ENCODE measurements at regions not wholly inside any gene's neighbourhood (a gene's known extent, or its start where the extent isn't known, plus 50 kb on each side); places are given as distances from the start of the nearest gene placed in this dataset.
"Not testable (repeated sequence)": the region's sequence is repeated elsewhere in the genome, so short reads cannot be mapped to it uniquely, and the experiment has no call there.

- no peak for DNase-seq
Observed at GRCh38 chr1:119191325-119191724, 50.9 kb upstream of the WARS2 start.

DNA sequence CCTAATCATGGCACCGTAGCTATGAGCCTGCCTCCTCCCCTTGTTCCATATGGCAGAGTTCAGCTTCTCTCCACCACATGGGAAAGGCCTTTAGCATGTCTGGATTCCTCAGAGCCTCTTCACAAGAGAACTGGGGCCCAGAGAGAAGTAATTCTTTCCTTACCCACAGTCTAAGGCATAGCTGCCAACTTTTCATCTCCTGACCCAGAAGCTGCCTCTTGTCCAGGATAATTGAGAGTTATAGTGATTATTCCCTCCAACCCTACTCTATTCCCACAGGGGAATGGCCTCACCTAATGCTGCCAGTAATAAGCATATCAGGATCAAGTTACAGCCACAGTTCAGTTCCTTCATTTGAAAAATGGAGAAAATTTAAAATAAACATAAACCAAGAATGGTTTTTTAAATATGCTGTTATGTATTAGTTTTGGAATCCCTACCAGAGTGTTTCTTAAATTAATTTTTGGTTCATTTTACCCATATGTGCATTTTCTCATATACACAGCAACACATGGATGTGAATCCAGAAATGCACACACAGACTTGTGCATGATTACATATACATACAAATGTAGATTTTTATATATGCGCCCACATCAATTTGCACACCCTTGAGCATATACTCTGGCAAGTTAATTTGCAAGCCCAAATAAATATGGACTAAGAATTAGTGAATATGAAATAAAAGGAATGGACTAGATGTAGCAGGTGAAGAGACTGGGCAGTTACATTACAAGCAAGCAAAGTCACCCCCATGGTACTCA is 63.9 kb upstream of the WARS2 start:
- no peak for DNase-seq

DNA sequence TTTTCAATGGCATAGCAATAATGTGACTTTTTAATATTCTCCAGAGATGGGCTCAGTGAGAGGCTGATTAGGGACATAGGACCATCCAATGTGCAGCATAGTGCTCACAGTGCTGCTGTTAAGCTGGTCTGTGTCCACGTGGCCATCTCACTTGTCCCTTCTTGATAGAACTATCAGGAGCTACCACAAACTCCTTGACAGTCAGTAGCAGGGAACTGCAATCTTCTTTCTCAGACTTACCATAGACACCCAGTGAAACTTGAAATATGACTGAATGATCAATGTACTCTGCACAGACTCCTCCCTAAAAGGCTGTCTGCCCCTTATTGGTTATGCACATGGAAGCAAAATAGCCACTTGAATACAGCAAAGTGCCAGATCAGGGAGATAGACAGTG is 64.5 kb upstream of the WARS2 start:
- DNase-seq = no peak

DNA sequence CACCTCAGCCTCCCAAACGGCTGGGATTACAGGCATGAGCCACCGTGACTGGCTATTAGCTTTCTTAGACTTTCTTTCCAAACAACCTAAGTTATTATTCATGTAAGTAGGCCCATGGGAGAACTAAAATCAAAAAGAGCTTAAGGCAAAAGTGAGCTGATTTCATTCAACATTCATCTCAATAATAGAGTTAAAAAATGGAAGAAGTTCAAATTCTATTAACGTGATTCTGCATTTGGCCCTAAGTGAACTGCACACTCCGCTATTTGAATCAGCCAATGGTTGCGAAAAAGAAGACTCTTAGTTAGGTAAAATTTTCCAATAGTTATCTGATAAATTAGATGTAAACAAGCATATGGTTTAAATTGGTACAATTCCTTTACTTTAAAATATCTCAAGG is 68.6 kb upstream of the WARS2 start:
- no peak for DNase-seq

GRCh38 chr1:119209596-119210295 is 69.3 kb upstream of the WARS2 start:
- DNase-seq = no peak

- DNase-seq = no peak
Observed at GRCh38 chr1:119210296-119210649, 69.8 kb upstream of the WARS2 start.

DNA sequence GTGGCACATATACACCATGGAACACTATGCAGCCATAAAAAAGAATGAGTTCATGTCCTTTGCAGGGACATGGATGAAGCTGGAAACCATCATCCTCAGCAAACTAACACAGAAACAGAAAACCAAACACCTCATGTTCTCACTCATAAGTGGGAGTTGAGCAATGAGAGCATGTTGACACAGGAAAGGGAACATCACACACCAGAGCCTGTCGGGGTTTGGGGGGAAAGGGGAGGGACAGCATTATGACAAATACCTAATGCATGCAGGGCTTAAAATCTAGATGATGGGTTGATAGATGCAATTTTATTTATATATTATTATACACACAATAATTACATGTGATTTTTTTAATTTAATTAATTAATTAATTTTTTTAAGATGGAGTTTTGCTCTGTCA is 72.8 kb upstream of the WARS2 start:
- DNase-seq = not testable (repeated sequence)

DNA sequence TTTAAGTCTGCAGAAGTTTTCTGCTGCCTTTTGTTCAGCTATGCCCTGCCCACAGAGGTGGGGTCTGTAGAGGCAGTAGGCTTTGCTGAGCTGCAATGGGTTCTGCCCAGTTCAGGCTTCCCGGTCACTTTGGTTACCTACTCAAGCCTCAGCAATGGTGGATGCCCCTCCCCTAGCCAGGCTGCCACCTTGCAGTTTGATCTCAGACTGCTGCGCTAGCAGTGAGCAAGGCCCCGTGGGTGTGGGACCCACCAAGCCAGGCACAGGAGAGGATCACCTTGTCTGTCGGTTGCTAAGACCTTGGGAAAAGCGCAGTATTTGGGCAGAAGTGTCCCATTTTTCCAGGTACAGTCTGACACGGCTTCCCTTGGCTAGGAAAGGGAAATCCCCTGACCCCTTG is 74.5 kb upstream of the WARS2 start:
- DNase-seq = not testable (repeated sequence)

DNA sequence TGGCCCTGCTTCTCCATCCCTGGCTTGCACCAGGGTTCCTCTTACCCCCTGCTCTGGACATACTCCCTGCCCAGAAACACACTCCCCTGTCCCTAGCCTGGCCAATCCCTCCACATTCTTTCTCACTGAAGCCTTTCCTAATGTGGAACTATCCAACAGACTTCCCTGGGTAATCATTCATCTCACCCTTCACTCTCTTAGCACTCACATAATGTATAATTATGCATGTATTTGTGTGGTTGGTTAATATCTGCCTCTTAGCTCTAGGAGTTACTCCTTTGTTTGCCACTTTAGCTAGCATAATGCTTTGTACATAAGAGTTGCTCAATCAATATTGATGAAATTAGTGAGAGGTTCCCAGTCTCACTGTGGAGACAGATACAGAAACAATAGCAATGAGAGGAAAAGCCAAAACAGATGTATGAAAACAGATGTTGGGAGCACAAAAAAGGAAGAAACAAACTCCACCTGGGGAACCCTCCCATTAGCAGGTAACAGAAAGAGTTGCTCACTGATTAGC is 76.9 kb upstream of the WARS2 start:
- DNase-seq = no peak

GRCh38 chr1:119219711-119220110 is 79.3 kb upstream of the WARS2 start:
- DNase-seq = peak; percentile 3

DNA sequence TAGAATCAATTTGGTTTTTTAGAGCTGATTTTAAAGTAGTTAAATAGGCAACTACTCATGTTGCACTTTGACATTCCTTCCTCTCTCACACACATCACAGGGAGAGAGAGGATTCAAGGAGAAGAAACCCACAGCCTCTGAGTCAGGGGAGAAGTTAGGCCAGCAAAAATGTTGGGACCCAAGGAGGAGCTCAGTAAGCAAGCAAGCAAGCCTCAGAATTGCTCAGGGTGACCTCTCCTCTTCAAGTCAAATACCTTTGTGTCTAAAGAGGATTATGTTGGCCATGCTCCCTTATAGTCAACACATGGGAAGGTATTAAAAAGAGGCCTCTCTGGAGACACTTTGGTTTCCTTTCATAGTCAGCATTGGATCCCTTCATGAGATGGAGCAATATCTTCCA is 80.5 kb upstream of the WARS2 start:
- no peak for DNase-seq

DNA sequence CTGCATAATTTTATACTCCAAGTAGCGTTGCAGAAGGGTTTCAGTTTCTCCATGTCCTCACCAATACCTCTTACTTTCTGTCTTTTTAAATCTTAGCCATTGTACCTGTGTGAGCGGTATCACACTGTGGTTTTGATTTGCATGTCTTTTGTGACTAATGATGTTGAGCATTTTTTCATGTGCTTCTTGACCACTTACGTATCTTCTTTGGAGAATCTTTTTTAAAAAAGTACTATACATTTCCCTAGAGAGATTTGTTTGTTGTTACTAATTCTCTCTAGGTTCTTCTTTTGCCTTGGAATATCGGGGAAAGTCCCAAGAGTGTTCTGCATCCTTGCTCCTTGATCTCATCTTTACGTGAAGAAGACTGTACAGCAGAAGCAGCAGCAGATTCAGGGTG is 81.8 kb upstream of the WARS2 start:
- DNase-seq = no peak

- DNase-seq = no peak
Observed at GRCh38 chr1:119225265-119225664, 84.8 kb upstream of the WARS2 start.

- DNase-seq = no peak
Observed at GRCh38 chr1:119225831-119226230, 85.4 kb upstream of the WARS2 start.

DNA sequence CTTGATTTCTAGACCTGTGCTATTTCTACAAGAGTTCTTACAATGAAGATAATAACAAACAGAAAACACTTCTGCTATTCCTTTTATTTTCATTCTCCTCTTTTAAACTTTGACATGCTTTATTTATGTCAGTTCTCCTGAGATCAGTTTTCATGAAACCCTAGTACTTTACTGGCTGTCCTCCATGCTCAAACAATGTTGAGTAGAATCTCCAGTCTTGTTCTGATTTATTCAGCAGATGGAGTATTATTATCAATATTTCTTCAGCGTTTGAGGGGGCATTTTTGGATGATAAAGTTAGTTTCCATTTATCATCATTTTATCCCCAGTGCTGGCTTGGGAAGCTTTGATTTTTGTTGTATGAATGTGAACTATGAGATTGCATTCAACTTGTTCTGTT is 85.9 kb upstream of the WARS2 start:
- no peak for DNase-seq

GRCh38 chr1:119226913-119227312 is 86.5 kb upstream of the WARS2 start:
- no peak for DNase-seq

DNA sequence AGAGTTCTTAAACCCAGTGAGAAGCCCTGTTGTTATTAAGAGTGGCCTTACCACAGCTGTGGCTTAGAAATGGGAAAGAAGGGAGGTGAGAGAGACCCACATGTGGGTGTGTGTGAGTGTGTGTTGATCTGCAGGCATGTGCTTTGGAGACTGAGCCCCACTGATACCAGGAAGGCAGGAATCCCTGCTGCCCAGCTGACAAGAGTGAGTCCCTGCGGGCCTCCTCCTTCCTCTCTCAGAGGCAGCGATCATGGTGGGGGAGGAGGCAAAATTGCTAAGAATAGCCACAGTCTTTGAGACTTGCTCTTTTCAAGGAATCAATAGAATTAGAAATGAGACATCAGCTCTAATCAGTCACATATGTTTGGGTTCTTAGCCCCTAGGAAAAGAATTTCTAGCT is 87.0 kb upstream of the WARS2 start:
- no peak for DNase-seq

- no peak for DNase-seq
Observed at GRCh38 chr1:119228335-119229080, 88.1 kb upstream of the WARS2 start.

DNA sequence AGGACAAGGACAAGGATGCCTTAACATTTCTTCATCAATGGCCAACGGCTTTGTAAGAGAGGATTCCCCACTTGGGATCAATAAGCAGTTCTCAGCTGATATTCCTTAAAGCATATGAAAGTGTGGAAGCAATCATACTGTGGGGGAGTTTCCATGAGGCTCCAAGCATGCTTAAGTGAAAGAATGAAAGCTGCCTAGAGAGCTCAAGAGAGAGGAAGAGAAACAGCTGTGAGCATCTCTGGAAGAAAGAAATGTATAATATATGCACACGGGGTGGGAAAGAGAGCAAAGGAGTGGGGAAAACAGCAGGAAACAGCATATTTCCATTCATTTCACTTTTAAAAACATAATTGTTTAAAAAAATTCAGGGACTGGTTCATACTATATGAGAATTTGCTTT is 94.7 kb upstream of the WARS2 start:
- DNase-seq = no peak

DNA sequence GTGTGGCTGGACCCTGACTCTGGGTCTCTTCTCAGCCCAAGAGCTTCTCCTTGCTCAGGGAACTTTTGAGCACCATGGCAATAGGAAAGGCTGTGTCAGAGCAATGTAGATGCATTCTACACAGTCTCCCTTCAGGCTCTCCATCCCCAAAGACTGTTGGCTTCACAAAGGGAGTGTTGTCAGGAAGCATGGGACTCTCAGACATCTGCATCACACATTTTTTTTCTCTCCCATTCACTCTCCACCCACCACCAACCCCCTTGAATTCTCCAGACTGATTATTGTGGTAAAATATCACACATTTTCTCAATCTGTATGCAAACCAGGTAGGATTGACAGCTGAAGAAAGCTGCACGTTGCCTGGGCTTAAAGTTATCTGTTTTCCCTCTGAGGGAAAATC is 105.4 kb upstream of the WARS2 start:
- DNase-seq = no peak

GRCh38 chr1:119249283-119249682 is 108.8 kb upstream of the WARS2 start:
- no peak for DNase-seq

DNA sequence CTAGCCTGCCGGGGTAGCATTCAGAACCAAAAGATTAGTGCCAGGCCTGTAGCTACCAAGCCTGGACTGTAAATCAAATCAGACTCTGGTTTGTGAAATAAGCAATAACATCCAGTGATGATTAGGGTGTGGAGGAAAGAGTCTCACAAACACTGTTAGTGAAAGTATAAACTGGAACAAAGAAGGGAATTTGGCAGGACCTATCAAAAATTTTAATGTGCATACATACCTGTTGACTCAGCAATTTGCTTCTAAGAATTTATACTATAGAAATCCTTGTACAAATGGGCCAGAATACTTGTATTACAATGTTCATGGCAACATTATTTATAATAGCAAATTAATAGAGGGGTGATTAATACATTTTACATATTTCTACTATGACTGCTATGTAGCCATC is 109.8 kb upstream of the WARS2 start:
- no peak for DNase-seq

DNA sequence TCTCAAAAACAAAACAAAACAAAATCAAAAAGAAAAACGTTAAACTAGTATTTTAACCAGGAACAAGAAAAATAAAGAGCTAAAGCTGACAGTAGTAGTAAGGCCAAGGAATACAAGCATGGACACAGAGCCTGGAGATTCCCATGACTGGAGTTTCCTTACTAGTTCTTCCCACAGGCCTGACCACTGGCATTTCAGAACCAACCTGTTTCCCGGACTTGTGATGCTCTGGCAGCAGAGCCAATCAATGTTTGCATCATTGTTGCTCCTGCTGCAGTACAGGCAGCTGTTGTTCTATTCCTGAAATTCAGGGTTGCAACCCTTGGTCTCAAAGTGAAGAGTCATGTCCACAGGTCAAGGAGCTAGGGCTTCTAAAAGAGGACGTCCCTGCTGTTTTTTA is 111.3 kb upstream of the WARS2 start:
- DNase-seq = no peak

- DNase-seq = no peak
Observed at GRCh38 chr1:119253366-119253765, 112.9 kb upstream of the WARS2 start.

Data from hematopoietic multipotent progenitor cell treated with erythropoietin and hydrocortisone succinate and interleukin-3 and kit ligand, for 6 days (in vitro differentiated cells).